ENCODE measurements at regions not wholly inside any gene's neighbourhood (a gene's known extent, or its start where the extent isn't known, plus 50 kb on each side); places are given as distances from the start of the nearest gene placed in this dataset.

- no peaks in the 10 kb centered on the region for H3K4me1 ChIP-seq (ENCODE audit: insufficient read depth, low read length, severe bottlenecking)
- no peak overlapping the region for H3K4me3 ChIP-seq (ENCODE audit: low read depth, low read length, poor library complexity, severe bottlenecking)
- no peaks in the 10 kb centered on the region for H3K36me3 ChIP-seq (ENCODE audit: insufficient read depth, low read length)
- no peak overlapping the region for H3K9ac ChIP-seq (ENCODE audit: low read length)
- no peaks in the 10 kb centered on the region for H3K9me2 ChIP-seq (ENCODE audit: low read depth, low read length)
- no peak overlapping the region for H3K4me2 ChIP-seq (ENCODE audit: low read length)
- 0 out of 2 replicates have a peak, but pooled peaks cover 3% of the 10 kb centered on the region for H3K27me3 ChIP-seq (ENCODE audit: insufficient read depth, low read length)
- no peaks in the 10 kb centered on the region for H3F3A ChIP-seq (ENCODE audit: insufficient read depth, low read length)
- H3K9me3 ChIP-seq (ENCODE audit: low read length), result no peaks in the 10 kb centered on the region
- TF ChIP-seq CTCF (IDR thresholded peaks at IDR 0.05; ENCODE audit: low read length) (no peak), EZH2 (IDR thresholded peaks at IDR 0.05; ENCODE audit: borderline replicate concordance, low read length) (no peak)
- no peak overlapping the region for H3K27ac ChIP-seq (ENCODE audit: low read depth, low read length, poor library complexity, severe bottlenecking)
- H2AFZ ChIP-seq (ENCODE audit: low read length), result no peak overlapping the region
- no peaks in the 10 kb centered on the region for H4K20me1 ChIP-seq (ENCODE audit: insufficient read depth, low read length)
- no peaks in the 10 kb centered on the region for H3K79me2 ChIP-seq (ENCODE audit: insufficient read depth, low read length)
These were observed 68.6 kb upstream of the ADAMTS2 start for GRCh38 chr5:179413711-179414458.

GRCh38 chr5:179413086-179413690 is 67.9 kb upstream of the ADAMTS2 start:
- no peak overlapping the region for H3K9ac ChIP-seq (ENCODE audit: low read length)
- H3F3A ChIP-seq (ENCODE audit: insufficient read depth, low read length), result no peaks in the 10 kb centered on the region
- H3K27me3 ChIP-seq (ENCODE audit: insufficient read depth, low read length), result 0 out of 2 replicates have a peak, but pooled peaks cover 3% of the 10 kb centered on the region
- H3K4me1 ChIP-seq (ENCODE audit: insufficient read depth, low read length, severe bottlenecking), result no peaks in the 10 kb centered on the region
- H3K9me3 ChIP-seq (ENCODE audit: low read length), result no peaks in the 10 kb centered on the region
- H3K27ac ChIP-seq (ENCODE audit: low read depth, low read length, poor library complexity, severe bottlenecking), result no peak overlapping the region
- H3K4me2 ChIP-seq (ENCODE audit: low read length), result no peak overlapping the region
- no peak overlapping the region for H3K4me3 ChIP-seq (ENCODE audit: low read depth, low read length, poor library complexity, severe bottlenecking)
- H3K9me2 ChIP-seq (ENCODE audit: low read depth, low read length), result no peaks in the 10 kb centered on the region
- TF ChIP-seq CTCF (IDR thresholded peaks at IDR 0.05; ENCODE audit: low read length) (no peak), EZH2 (IDR thresholded peaks at IDR 0.05; ENCODE audit: borderline replicate concordance, low read length) (no peak)
- H3K36me3 ChIP-seq (ENCODE audit: insufficient read depth, low read length), result no peaks in the 10 kb centered on the region
- H3K79me2 ChIP-seq (ENCODE audit: insufficient read depth, low read length), result no peaks in the 10 kb centered on the region
- H4K20me1 ChIP-seq (ENCODE audit: insufficient read depth, low read length), result no peaks in the 10 kb centered on the region
- H2AFZ ChIP-seq (ENCODE audit: low read length), result no peak overlapping the region

- Histone ChIP-seq H3K79me2 (ENCODE audit: insufficient read depth, low read length) (no peaks in the 10 kb centered on the region), H3K9me2 (ENCODE audit: low read depth, low read length) (no peaks in the 10 kb centered on the region), H3K27me3 (ENCODE audit: insufficient read depth, low read length) (0 out of 2 replicates have a peak, but pooled peaks cover 3% of the 10 kb centered on the region), H3K4me2 (ENCODE audit: low read length) (no peak overlapping the region), H3K4me3 (ENCODE audit: low read depth, low read length, poor library complexity, severe bottlenecking) (no peak overlapping the region), H4K20me1 (ENCODE audit: insufficient read depth, low read length) (no peaks in the 10 kb centered on the region), H3F3A (ENCODE audit: insufficient read depth, low read length) (no peaks in the 10 kb centered on the region), H3K9me3 (ENCODE audit: low read length) (no peaks in the 10 kb centered on the region), H3K27ac (ENCODE audit: low read depth, low read length, poor library complexity, severe bottlenecking) (no peak overlapping the region), H3K9ac (ENCODE audit: low read length) (no peak overlapping the region), H2AFZ (ENCODE audit: low read length) (no peak overlapping the region), H3K4me1 (ENCODE audit: insufficient read depth, low read length, severe bottlenecking) (no peaks in the 10 kb centered on the region), H3K36me3 (ENCODE audit: insufficient read depth, low read length) (no peaks in the 10 kb centered on the region)
- TF ChIP-seq CTCF (IDR thresholded peaks at IDR 0.05; ENCODE audit: low read length), result no peak
These were observed 66.0 kb upstream of the ADAMTS2 start for GRCh38 chr5:179411161-179411841.

Data from OCI-LY1 (cell line).